ENCODE measurements at regions not wholly inside any gene's neighbourhood (a gene's known extent, or its start where the extent isn't known, plus 50 kb on each side); places are given as distances from the start of the nearest gene placed in this dataset.

DNA sequence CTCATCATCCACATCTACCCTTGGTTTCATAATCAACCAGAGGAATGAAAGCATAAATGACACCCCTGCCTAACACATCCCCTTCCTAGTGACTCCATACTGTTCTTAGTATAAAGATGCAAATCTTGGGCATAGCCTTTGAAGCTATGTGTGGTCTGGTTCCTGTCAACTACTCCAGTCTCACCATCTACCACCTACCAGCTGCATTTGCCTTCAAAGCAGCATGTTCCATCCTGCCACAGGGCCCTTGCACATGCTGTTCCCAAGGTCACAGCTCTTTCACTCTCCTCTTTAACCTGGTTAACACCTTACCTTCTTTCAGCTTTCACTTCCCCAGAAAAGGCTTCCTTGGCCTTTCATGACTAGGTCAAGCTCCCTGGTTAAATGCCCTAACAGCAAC lies 62.3 kb upstream of the ARHGEF3 start:
- Mint-ChIP-seq H3K27me3 (ENCODE audit: unreplicated experiment) (no peaks in the 10 kb centered on the region), H3K4me3 (ENCODE audit: unreplicated experiment) (no peak overlapping the region), H3K36me3 (ENCODE audit: low read depth, unreplicated experiment) (no peaks in the 10 kb centered on the region), H3K9me3 (ENCODE audit: unreplicated experiment) (no peaks in the 10 kb centered on the region), H3K27ac (ENCODE audit: unreplicated experiment) (no peak overlapping the region), H3K4me1 (ENCODE audit: unreplicated experiment) (peaks cover 3% of the 10 kb centered on the region)
- DNase-seq (ENCODE audit: low spot score) = no peak
- TF ChIP-seq, protein P1, sequence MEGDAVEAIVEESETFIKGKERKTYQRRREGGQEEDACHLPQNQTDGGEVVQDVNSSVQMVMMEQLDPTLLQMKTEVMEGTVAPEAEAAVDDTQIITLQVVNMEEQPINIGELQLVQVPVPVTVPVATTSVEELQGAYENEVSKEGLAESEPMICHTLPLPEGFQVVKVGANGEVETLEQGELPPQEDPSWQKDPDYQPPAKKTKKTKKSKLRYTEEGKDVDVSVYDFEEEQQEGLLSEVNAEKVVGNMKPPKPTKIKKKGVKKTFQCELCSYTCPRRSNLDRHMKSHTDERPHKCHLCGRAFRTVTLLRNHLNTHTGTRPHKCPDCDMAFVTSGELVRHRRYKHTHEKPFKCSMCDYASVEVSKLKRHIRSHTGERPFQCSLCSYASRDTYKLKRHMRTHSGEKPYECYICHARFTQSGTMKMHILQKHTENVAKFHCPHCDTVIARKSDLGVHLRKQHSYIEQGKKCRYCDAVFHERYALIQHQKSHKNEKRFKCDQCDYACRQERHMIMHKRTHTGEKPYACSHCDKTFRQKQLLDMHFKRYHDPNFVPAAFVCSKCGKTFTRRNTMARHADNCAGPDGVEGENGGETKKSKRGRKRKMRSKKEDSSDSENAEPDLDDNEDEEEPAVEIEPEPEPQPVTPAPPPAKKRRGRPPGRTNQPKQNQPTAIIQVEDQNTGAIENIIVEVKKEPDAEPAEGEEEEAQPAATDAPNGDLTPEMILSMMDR (IDR thresholded peaks at IDR 0.05; ENCODE audit: unreplicated experiment) = no peak

DNA sequence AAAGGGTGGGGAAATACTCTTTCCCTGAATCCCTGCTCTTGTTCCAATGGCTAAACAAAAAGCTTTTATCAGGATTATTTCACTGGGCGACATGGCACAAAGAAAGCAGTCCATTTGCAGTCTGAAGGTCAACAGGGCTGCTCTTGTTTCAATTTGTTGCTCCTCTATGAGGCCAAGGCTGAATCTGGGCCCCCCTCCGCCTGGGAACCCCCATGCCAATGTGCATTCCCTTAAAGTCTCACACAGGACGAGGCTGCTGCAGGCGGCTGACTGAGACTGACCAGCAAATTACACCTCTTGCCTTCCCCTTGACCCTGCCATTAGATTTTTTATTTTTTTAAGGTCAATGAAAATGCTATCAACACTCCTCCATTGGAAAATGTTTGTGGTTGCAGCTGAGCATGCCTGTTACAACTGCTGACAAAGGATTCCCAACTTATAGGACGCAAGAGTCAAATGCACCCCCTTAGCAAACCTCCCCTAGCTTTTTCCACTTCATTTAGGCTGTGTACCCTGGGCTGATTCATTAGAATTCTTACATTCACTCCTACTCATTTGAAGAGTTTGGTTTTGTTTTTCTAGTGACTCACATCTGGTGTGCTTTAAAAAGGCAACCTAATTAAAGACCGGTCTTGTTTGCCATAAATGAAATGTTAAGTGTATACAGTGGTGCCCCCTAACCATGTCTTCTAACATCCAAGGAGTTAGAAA lies 60.8 kb upstream of the ARHGEF3 start:
- Mint-ChIP-seq H3K27ac (ENCODE audit: unreplicated experiment) (no peak overlapping the region), H3K36me3 (ENCODE audit: low read depth, unreplicated experiment) (no peaks in the 10 kb centered on the region), H3K4me3 (ENCODE audit: unreplicated experiment) (no peak overlapping the region), H3K4me1 (ENCODE audit: unreplicated experiment) (peaks cover 9% of the 10 kb centered on the region), H3K27me3 (ENCODE audit: unreplicated experiment) (no peaks in the 10 kb centered on the region), H3K9me3 (ENCODE audit: unreplicated experiment) (no peaks in the 10 kb centered on the region)
- DNase-seq (ENCODE audit: low spot score) = no peak
- TF ChIP-seq, protein P1 (IDR thresholded peaks at IDR 0.05; ENCODE audit: unreplicated experiment) = no peak

DNA sequence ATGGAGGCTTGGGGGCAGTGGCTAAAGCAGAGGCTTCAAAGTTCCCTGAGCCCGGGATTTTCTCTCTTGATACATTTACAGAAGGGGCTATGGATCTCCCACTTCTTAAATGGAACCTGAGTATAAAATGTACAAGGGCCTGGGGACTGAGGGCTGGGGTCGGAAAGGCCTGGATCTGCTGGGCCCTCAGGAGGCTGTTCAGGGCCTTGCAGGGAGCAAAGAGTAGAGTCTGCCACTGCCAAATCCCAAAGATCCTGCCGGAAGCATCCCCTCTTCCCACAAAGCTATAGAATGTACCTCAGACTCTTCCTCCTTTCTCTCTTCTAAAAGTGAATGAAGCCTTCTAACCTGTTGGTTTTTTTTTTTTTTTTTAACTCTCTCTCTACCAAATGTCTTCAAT lies 59.8 kb upstream of the ARHGEF3 start:
- no peaks in the 10 kb centered on the region for H3K27me3 Mint-ChIP-seq (ENCODE audit: unreplicated experiment)
- DNase-seq (ENCODE audit: low spot score) = no peak
- H3K9me3 Mint-ChIP-seq (ENCODE audit: unreplicated experiment) = no peaks in the 10 kb centered on the region
- H3K4me3 Mint-ChIP-seq (ENCODE audit: unreplicated experiment) = no peak overlapping the region
- peaks cover 8% of the 10 kb centered on the region for H3K4me1 Mint-ChIP-seq (ENCODE audit: unreplicated experiment)
- no peaks in the 10 kb centered on the region for H3K36me3 Mint-ChIP-seq (ENCODE audit: low read depth, unreplicated experiment)
- TF ChIP-seq, protein P1 (IDR thresholded peaks at IDR 0.05; ENCODE audit: unreplicated experiment) = no peak
- no peak overlapping the region for H3K27ac Mint-ChIP-seq (ENCODE audit: unreplicated experiment)

DNA sequence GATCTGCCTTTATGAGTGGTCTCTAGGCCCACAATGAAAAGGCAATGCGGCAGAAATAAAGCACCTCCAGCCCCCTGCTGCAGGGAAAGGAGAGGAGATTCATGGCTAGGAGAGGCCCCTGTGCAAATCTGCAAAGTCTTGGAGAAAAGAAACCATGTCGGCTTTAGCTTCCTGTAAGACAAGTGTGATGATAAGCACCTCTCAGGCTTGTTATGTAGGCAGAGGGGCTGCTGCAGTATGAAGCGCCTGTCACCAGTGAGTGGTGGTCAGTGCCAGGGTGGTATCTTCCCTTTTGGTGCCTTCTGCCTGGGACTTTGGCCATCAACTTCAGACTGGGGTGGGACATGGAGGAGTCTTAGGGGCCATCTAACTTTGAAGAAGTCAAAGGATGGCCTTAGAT lies 59.2 kb upstream of the ARHGEF3 start:
- H3K27ac Mint-ChIP-seq (ENCODE audit: unreplicated experiment) = no peak overlapping the region
- H3K4me1 Mint-ChIP-seq (ENCODE audit: unreplicated experiment) = peaks cover 10% of the 10 kb centered on the region
- H3K36me3 Mint-ChIP-seq (ENCODE audit: low read depth, unreplicated experiment) = no peaks in the 10 kb centered on the region

DNA sequence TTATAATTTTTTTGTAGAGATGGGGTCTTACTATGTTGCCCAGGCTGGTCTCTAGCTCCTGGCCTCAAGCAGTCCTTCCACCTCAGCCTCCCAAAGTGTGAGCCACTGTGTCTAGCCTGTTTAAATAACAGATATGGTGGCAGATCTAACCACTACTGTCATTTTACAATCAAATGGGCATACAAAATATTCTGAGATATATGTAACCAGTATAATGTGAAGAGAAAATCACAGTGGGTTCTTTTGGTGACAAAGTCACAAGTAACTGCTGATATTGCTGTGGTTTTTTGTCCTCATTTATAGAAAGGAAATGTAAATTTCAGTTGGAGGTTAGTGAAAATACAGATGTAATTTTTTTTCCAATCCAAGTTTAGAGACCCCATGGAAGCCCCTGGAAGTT lies 58.6 kb upstream of the ARHGEF3 start:
- TF ChIP-seq, protein P1 (IDR thresholded peaks at IDR 0.05; ENCODE audit: unreplicated experiment) = no peak
- Mint-ChIP-seq H3K36me3 (ENCODE audit: low read depth, unreplicated experiment) (no peaks in the 10 kb centered on the region), H3K27ac (ENCODE audit: unreplicated experiment) (no peak overlapping the region), H3K4me1 (ENCODE audit: unreplicated experiment) (peaks cover 14% of the 10 kb centered on the region), H3K27me3 (ENCODE audit: unreplicated experiment) (no peaks in the 10 kb centered on the region), H3K4me3 (ENCODE audit: unreplicated experiment) (no peak overlapping the region), H3K9me3 (ENCODE audit: unreplicated experiment) (no peaks in the 10 kb centered on the region)
- DNase-seq (ENCODE audit: low spot score) = no peak

More for the DNA sequence above, 59.2 kb upstream of the ARHGEF3 start:
- no peaks in the 10 kb centered on the region for H3K9me3 Mint-ChIP-seq (ENCODE audit: unreplicated experiment)
- TF ChIP-seq, protein P1 (IDR thresholded peaks at IDR 0.05; ENCODE audit: unreplicated experiment) = no peak
- H3K4me3 Mint-ChIP-seq (ENCODE audit: unreplicated experiment) = no peak overlapping the region
- no peaks in the 10 kb centered on the region for H3K27me3 Mint-ChIP-seq (ENCODE audit: unreplicated experiment)
- no peak for DNase-seq (ENCODE audit: low spot score)
